Liver (tissue), 7 donors: ENCODE measurements at regions not wholly inside any gene's neighbourhood (a gene's known extent, or its start where the extent isn't known, plus 50 kb on each side); places are given as distances from the start of the nearest gene placed in this dataset.

Source experiments
- DNase-seq: peaks from one replicate; pipeline ENCODE4 v3.0.0-alpha.2; 2017; ENCODE audit warnings: low spot score
- H3K27ac ChIP-seq, 2 donors: one replicate each; pipeline ENCODE4 v1.7.0; 2013; ENCODE audit warnings: inconsistent platforms in 2 of 2, low read length in 2 of 2, control low read depth in 1 of 2, low read depth in 1 of 2, mild to moderate bottlenecking in 1 of 2
- H3K27me3 ChIP-seq, 4 donors: one replicate each; pipeline versions ENCODE4 v1.6.1 to v1.7.0; 2013; ENCODE audit warnings: low read length in 3 of 4, inconsistent platforms in 1 of 4, mild to moderate bottlenecking in 1 of 4, moderate library complexity in 1 of 4; ENCODE audit not compliant: control insufficient read depth in 4 of 4, insufficient read depth in 4 of 4
- H3K36me3 ChIP-seq, 4 donors: one replicate each; pipeline versions ENCODE4 v1.6.1 to v1.7.0; 2013; ENCODE audit warnings: low read length in 3 of 4, mild to moderate bottlenecking in 3 of 4, low read depth in 1 of 4, moderate library complexity in 1 of 4; ENCODE audit not compliant: control insufficient read depth in 4 of 4, insufficient read depth in 3 of 4
- H3K4me1 ChIP-seq, 4 donors: one replicate each; pipeline versions ENCODE4 v1.6.1 to v1.7.0; 2013; ENCODE audit warnings: low read length in 3 of 4, mild to moderate bottlenecking in 3 of 4, moderate library complexity in 1 of 4; ENCODE audit not compliant: control insufficient read depth in 4 of 4, insufficient read depth in 4 of 4
- H3K4me3 ChIP-seq, 3 donors: one replicate each; pipeline versions ENCODE4 v1.6.1 to v1.7.0; 2013; ENCODE audit warnings: low read length in 3 of 3, control low read depth in 1 of 3, low read depth in 1 of 3, mild to moderate bottlenecking in 1 of 3
- H3K9ac ChIP-seq, 2 donors: one replicate each; pipeline ENCODE4 v1.7.0; 2013; ENCODE audit warnings: low read length in 2 of 2, mild to moderate bottlenecking in 2 of 2, moderate library complexity in 2 of 2, control low read depth in 1 of 2, low read depth in 1 of 2
- H3K9me3 ChIP-seq, 4 donors: one replicate each; pipeline versions ENCODE4 v1.6.1 to v1.7.0; 2013; ENCODE audit warnings: low read length in 3 of 4; ENCODE audit not compliant: control insufficient read depth in 4 of 4
- EGR1 ChIP-seq, 2 donors: IDR thresholded peaks; 2 replicates each; pipeline ENCODE4 v1.6.1; 2016 to 2018; ENCODE audit warnings: antibody characterized with exemption in 2 of 2, low read depth in 2 of 2
- FOXA1 ChIP-seq: IDR thresholded peaks from 2 replicates; pipeline ENCODE4 v1.6.1; 2016; ENCODE audit warnings: antibody characterized with exemption
- FOXA2 ChIP-seq: IDR thresholded peaks from 2 replicates; pipeline ENCODE4 v1.6.1; 2016; ENCODE audit warnings: antibody characterized with exemption
- GABPA ChIP-seq, 2 donors: IDR thresholded peaks in 1 of 2; conservative IDR thresholded peaks in 1 of 2; 2 replicates each; pipeline ENCODE4 v1.6.1; 2016; ENCODE audit warnings: antibody characterized with exemption in 2 of 2, mild to moderate bottlenecking in 1 of 2, moderate library complexity in 1 of 2
- JUND ChIP-seq, 2 donors: IDR thresholded peaks; 2 replicates each; pipeline ENCODE4 v1.6.1; 2016; ENCODE audit warnings: antibody characterized with exemption in 2 of 2
- NR2F2 ChIP-seq: IDR thresholded peaks from 2 replicates; pipeline ENCODE4 v1.6.1; 2016; ENCODE audit warnings: antibody characterized with exemption
- RAD21 ChIP-seq, 2 donors: IDR thresholded peaks; 2 replicates each; pipeline ENCODE4 v1.6.1; 2016; ENCODE audit warnings: antibody characterized with exemption in 2 of 2, mild to moderate bottlenecking in 2 of 2
- RXRA ChIP-seq, 2 donors: IDR thresholded peaks; 2 replicates each; pipeline ENCODE4 v1.6.1; 2017 to 2018; ENCODE audit warnings: antibody characterized with exemption in 2 of 2, mild to moderate bottlenecking in 1 of 2
- SP1 ChIP-seq: IDR thresholded peaks from 2 replicates; pipeline ENCODE4 v1.6.1; 2018; ENCODE audit warnings: antibody characterized with exemption, mild to moderate bottlenecking
- TAF1 ChIP-seq: conservative IDR thresholded peaks from 2 replicates; pipeline ENCODE4 v1.6.1; 2016; ENCODE audit warnings: antibody characterized with exemption, mild to moderate bottlenecking
- WGBS: extraction: QIAGEN DNeasy Blood & Tissue Kit; methylation state at CpG from one replicate; pipeline ENCODE4 v1.1.7; 2013; 5-methylcytosine and 5-hydroxymethylcytosine counted together
- TF ChIP-seq, protein P1 (sequence below): IDR thresholded peaks from 2 replicates; pipeline ENCODE4 v1.6.1; 2016; ENCODE audit warnings: antibody characterized with exemption
- TF ChIP-seq, protein P2 (sequence below): IDR thresholded peaks from 2 replicates; pipeline ENCODE4 v1.6.1; 2016; ENCODE audit warnings: antibody characterized with exemption
- donor health status: healthy.
- donor health status: healthy.
- donor health status: healthy.
- donor health status: healthy.

DNA sequence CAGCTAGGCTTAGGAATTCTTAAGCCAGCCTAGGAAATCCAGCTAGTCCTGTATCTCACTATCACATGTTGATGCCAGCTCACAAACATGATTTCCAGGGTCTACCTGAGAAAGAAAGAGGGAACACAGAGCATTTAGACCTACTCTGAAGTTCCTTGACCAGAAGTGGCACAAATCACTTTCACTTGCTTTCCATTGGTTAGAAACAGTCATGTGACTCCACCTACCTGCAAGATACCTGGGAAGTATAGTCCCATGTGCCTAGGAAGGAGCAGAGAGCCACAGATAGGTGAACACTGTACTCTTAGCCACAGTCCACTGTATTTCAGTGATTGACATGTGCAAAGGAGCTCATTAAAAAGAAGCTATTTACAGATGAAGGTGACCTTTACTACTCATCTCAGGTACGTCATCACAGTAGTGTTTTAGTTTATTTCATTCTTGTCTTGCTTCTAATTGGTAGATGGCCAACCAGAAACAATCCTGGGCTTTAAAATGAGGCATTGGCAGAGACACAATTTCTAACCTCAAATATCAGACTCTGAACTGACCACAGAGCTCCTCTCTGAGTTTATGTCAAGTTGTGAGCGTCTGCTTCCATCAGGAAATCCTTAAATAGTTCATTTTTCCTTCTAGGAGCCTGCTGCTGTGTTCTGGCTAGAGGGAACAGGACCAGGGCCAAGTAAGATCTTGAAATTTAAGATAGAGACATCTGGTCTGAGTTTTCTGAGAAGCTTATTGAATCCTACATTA, 340.7 kb downstream of the TLE4 start:
- no peak overlapping the region for H3K4me3 ChIP-seq
- H3K9me3 ChIP-seq, result no peaks in the 10 kb centered on the region
- WGBS, result 48% methylated on average over 2 of the region's 2 CpGs
- H3K36me3 ChIP-seq, result no peaks in the 10 kb centered on the region
- DNase-seq, result no peak
- no peak overlapping the region for H3K27ac ChIP-seq
- no peaks in the 10 kb centered on the region for H3K4me1 ChIP-seq
- TF ChIP-seq, protein P1, sequence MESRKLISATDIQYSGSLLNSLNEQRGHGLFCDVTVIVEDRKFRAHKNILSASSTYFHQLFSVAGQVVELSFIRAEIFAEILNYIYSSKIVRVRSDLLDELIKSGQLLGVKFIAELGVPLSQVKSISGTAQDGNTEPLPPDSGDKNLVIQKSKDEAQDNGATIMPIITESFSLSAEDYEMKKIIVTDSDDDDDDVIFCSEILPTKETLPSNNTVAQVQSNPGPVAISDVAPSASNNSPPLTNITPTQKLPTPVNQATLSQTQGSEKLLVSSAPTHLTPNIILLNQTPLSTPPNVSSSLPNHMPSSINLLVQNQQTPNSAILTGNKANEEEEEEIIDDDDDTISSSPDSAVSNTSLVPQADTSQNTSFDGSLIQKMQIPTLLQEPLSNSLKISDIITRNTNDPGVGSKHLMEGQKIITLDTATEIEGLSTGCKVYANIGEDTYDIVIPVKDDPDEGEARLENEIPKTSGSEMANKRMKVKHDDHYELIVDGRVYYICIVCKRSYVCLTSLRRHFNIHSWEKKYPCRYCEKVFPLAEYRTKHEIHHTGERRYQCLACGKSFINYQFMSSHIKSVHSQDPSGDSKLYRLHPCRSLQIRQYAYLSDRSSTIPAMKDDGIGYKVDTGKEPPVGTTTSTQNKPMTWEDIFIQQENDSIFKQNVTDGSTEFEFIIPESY, result no peak
- H3K27me3 ChIP-seq, result no peaks in the 10 kb centered on the region
- H3K9ac ChIP-seq, result no peak overlapping the region

DNA sequence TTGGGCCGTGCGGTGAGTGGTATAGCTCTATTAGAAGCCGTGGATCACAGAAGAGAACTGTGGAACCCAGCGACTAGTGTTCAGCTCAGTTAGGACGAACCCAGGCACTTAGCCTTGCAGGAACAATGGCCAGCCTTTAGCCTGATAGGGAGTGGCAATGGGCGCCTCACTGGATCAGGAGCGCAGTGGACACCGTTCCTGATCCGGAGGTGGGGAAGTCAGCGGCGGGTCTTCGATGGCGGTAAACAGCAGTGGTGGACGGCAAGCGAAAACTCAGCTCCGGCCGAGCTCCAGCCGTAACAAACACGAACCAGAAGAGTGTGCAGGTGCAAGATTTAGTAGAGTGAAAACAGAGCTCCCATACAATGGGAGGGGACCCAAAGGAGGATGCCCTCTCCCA, 340.0 kb downstream of the TLE4 start:
- H3K4me3 ChIP-seq, result no peak overlapping the region
- no peak for DNase-seq
- no peaks in the 10 kb centered on the region for H3K27me3 ChIP-seq
- H3K27ac ChIP-seq, result no peak overlapping the region
- H3K4me1 ChIP-seq, result no peaks in the 10 kb centered on the region
- no peak overlapping the region for H3K9ac ChIP-seq
- TF ChIP-seq FOXA2 (no peak), JUND (IDR thresholded peaks at IDR 0.05) (no peak), RXRA (IDR thresholded peaks at IDR 0.05) (no peak), SP1 (no peak), GABPA (IDR thresholded peaks at IDR 0.05 in 1 of 2, conservative IDR thresholded peaks at IDR 0.05 in 1 of 2) (no peak), NR2F2 (no peak), EGR1 (IDR thresholded peaks at IDR 0.05; ENCODE audit: low read depth in 2 of 2) (no peak), RAD21 (IDR thresholded peaks at IDR 0.05) (no peak), FOXA1 (no peak)
- TF ChIP-seq, protein P1, result no peak
- TF ChIP-seq, protein P2, sequence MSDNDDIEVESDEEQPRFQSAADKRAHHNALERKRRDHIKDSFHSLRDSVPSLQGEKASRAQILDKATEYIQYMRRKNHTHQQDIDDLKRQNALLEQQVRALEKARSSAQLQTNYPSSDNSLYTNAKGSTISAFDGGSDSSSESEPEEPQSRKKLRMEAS, result no peak
- H3K36me3 ChIP-seq, result no peaks in the 10 kb centered on the region
- 91% methylated on average over 19 of the region's 19 CpGs for WGBS
- no peaks in the 10 kb centered on the region for H3K9me3 ChIP-seq

DNA sequence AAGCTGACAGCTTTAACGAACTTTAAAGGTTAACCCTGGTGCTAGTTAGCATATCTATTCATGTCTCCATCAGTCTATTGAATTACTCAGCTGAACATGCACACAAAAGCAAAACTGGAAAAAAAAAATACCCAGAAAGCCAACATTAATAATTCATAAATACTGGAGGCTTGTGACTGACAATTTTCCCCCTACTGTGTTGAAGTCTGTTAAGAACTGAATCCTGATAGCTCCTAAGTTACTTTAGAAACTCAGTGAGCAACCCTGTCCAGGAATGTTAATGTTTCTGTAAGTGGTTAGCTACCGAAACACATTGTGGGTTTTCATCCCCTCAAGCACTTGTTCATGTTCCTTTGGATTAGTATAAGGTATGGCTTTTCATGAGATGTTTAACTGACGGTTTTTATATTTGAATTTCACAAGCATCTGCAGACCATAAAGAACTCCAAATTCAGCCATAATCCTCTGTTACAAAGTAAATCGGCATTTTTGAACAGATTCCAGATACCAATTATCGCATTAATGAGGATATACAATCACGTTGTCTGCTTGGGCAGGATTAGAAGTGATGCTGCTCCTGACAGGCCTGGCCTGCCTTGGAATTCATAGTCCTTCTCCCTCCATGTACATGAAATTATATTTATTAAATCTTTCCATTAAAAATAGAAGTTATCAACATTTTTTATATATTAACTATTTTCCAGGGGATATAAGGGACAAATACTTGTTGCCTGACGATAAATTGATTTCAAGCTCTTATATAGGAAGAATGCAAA, 331.2 kb downstream of the TLE4 start:
- no peaks in the 10 kb centered on the region for H3K27me3 ChIP-seq
- H3K4me1 ChIP-seq, result no peaks in the 10 kb centered on the region
- no peak overlapping the region for H3K9ac ChIP-seq
- H3K9me3 ChIP-seq, result no peaks in the 10 kb centered on the region
- no peak overlapping the region for H3K4me3 ChIP-seq
- DNase-seq, result no peak
- no peaks in the 10 kb centered on the region for H3K36me3 ChIP-seq
- no peak for TF ChIP-seq FOXA1
- no peak for TF ChIP-seq TAF1
- H3K27ac ChIP-seq, result no peak overlapping the region
- WGBS, result 80% methylated on average over 7 of the region's 7 CpGs
